ENCODE measurements at regions not wholly inside any gene's neighbourhood (a gene's known extent, or its start where the extent isn't known, plus 50 kb on each side); places are given as distances from the start of the nearest gene placed in this dataset.

- 71 to 78% methylated on average over 18 of the region's 18 CpGs for WGBS, 2 donors
- TF ChIP-seq POLR2A (IDR thresholded peaks at IDR 0.05) (no peak), EP300 (IDR thresholded peaks at IDR 0.05) (no peak), POLR2AphosphoS5 (IDR thresholded peaks at IDR 0.05) (no peak)
- TF ChIP-seq, protein P1, sequence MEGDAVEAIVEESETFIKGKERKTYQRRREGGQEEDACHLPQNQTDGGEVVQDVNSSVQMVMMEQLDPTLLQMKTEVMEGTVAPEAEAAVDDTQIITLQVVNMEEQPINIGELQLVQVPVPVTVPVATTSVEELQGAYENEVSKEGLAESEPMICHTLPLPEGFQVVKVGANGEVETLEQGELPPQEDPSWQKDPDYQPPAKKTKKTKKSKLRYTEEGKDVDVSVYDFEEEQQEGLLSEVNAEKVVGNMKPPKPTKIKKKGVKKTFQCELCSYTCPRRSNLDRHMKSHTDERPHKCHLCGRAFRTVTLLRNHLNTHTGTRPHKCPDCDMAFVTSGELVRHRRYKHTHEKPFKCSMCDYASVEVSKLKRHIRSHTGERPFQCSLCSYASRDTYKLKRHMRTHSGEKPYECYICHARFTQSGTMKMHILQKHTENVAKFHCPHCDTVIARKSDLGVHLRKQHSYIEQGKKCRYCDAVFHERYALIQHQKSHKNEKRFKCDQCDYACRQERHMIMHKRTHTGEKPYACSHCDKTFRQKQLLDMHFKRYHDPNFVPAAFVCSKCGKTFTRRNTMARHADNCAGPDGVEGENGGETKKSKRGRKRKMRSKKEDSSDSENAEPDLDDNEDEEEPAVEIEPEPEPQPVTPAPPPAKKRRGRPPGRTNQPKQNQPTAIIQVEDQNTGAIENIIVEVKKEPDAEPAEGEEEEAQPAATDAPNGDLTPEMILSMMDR (IDR thresholded peaks at IDR 0.05), result no peak
- DNase-seq, result peak; percentile 51
- Histone ChIP-seq H3K4me3 (no peak overlapping the region), H3K4me1 (no peaks in the 10 kb centered on the region), H3K9me3 (no peaks in the 10 kb centered on the region), H3K36me3 (no peaks in the 10 kb centered on the region), H3K27me3 (no peaks in the 10 kb centered on the region), H3K27ac (no peak overlapping the region)
- intact Hi-C loops (cut with DNase I), result no loop called here
Measured at GRCh38 chr22:48705159-48705916, 1122.3 kb downstream of the BRD1 start.

DNA sequence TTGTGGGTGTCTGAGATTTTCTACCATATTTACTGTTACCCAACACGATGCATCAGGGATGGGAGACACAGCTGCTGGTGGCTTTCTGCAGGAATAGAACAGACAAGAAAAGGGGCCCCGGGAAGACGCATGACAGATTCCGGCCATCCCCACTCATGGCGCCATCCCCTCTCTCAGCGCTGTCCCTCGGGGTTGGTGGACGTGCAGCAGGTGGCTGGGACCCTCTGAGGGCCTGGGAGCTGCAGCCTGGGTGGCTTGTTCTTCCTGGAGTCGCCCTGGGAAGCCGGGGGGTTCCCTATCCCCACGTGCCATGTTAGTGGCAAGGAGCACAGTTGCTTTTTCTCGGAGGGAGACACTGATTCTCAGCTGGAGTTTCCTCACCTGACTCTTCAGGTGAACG, 1123.3 kb downstream of the BRD1 start:
- Histone ChIP-seq H3K27ac (no peak overlapping the region), H3K4me3 (no peak overlapping the region), H3K27me3 (no peaks in the 10 kb centered on the region), H3K4me1 (no peaks in the 10 kb centered on the region), H3K36me3 (no peaks in the 10 kb centered on the region), H3K9me3 (no peaks in the 10 kb centered on the region)
- DNase-seq, result peak; percentile 47
- 71 to 81% methylated on average over 13 of the region's 13 CpGs for WGBS, 2 donors
- intact Hi-C loops (cut with DNase I), result no loop called here
- no peak for TF ChIP-seq POLR2AphosphoS5 (IDR thresholded peaks at IDR 0.05)
- TF ChIP-seq, protein P1 (IDR thresholded peaks at IDR 0.05), result no peak
- no peak for TF ChIP-seq POLR2A (IDR thresholded peaks at IDR 0.05)
- TF ChIP-seq EP300 (IDR thresholded peaks at IDR 0.05), result no peak

- Histone ChIP-seq H3K9me3 (no peaks in the 10 kb centered on the region), H3K27me3 (no peaks in the 10 kb centered on the region), H3K36me3 (no peaks in the 10 kb centered on the region), H3K27ac (peak overlapping the region in 2 of 4 donors; percentile 1 to 23), H3K4me1 (no peaks in the 10 kb centered on the region), H3K4me3 (no peak overlapping the region)
- no peak for DNase-seq
- intact Hi-C loops (cut with DNase I), result no loop called here
- TF ChIP-seq POLR2A (IDR thresholded peaks at IDR 0.05) (no peak), EP300 (IDR thresholded peaks at IDR 0.05) (no peak), POLR2AphosphoS5 (IDR thresholded peaks at IDR 0.05) (no peak)
- TF ChIP-seq, protein P1 (IDR thresholded peaks at IDR 0.05), result no peak
- WGBS, 2 donors, result 82 to 90% methylated on average over 17 of the region's 17 CpGs
Measured at GRCh38 chr22:48703265-48703941, 1124.3 kb downstream of the BRD1 start.

GRCh38 chr22:48702573-48703264, 1125.0 kb downstream of the BRD1 start:
- intact Hi-C loops (cut with DNase I), result no loop called here
- Histone ChIP-seq H3K4me3 (no peak overlapping the region), H3K36me3 (no peaks in the 10 kb centered on the region), H3K27ac (peak overlapping the region in 3 of 4 donors; percentile 20 to 53 (median 45)), H3K4me1 (no peaks in the 10 kb centered on the region), H3K9me3 (no peaks in the 10 kb centered on the region), H3K27me3 (no peaks in the 10 kb centered on the region)
- peak in 1 of 4 donors; percentile 47 for TF ChIP-seq EP300 (IDR thresholded peaks at IDR 0.05)
- no peak for TF ChIP-seq POLR2A (IDR thresholded peaks at IDR 0.05)
- peak; percentile 30 to 45 (median 40) for TF ChIP-seq POLR2AphosphoS5 (IDR thresholded peaks at IDR 0.05)
- DNase-seq, result peak; percentile 82
- WGBS, 2 donors, result 49 to 52% methylated on average over 26 of the region's 26 CpGs
